CD14-positive monocyte (primary cell): ENCODE measurements at regions not wholly inside any gene's neighbourhood (a gene's known extent, or its start where the extent isn't known, plus 50 kb on each side); places are given as distances from the start of the nearest gene placed in this dataset.
"Not testable (repeated sequence)": the region's sequence is repeated elsewhere in the genome, so short reads cannot be mapped to it uniquely, and the experiment has no call there.

ENCODE experiments used
- DNase-seq, 3 donors: peaks; one replicate each; pipeline ENCODE4 v3.0.0-alpha.2; 2011 to 2022
- H2AFZ ChIP-seq: 2 replicates; pipeline ENCODE4 v1.6.0; 2012; ENCODE audit warnings: mild to moderate bottlenecking, low read depth, low read length, inconsistent platforms; ENCODE audit not compliant: insufficient read depth, poor library complexity, severe bottlenecking
- H3K27ac ChIP-seq, 2 donors: 1 replicate in 1 of 2; 2 replicates in 1 of 2; pipeline ENCODE4 v1.5.1; 2012 to 2013; ENCODE audit warnings: low read length in 2 of 2, control low read depth in 1 of 2, inconsistent platforms in 1 of 2, low read depth in 1 of 2, mild to moderate bottlenecking in 1 of 2
- H3K27me3 ChIP-seq, 2 donors: one replicate each; pipeline versions ENCODE4 v1.6.0 to v1.6.1; 2011 to 2013; ENCODE audit warnings: low read length in 2 of 2; ENCODE audit not compliant: control insufficient read depth in 2 of 2, insufficient read depth in 2 of 2
- H3K36me3 ChIP-seq, 2 donors: replicated peaks in 1 of 2; 1 replicate in 1 of 2; 2 replicates in 1 of 2; pipeline versions ENCODE4 v1.5.1 to v1.6.1; 2012 to 2013; ENCODE audit warnings: low read length in 2 of 2, control low read depth in 1 of 2, inconsistent platforms in 1 of 2, mild to moderate bottlenecking in 1 of 2; ENCODE audit not compliant: insufficient read depth in 2 of 2, control insufficient read depth in 1 of 2
- H3K4me1 ChIP-seq, 2 donors: 1 replicate in 1 of 2; 2 replicates in 1 of 2; pipeline versions ENCODE4 v1.5.1 to v1.6.1; 2012 to 2013; ENCODE audit warnings: low read length in 2 of 2, control low read depth in 1 of 2, inconsistent platforms in 1 of 2, mild to moderate bottlenecking in 1 of 2, moderate library complexity in 1 of 2; ENCODE audit not compliant: insufficient read depth in 2 of 2, control insufficient read depth in 1 of 2
- H3K4me2 ChIP-seq: replicated peaks from 2 replicates; pipeline ENCODE3; 2012; ENCODE audit warnings: low read length, moderate library complexity, mild to moderate bottlenecking; ENCODE audit not compliant: poor library complexity, severe bottlenecking; ENCODE audit errors: extremely low read depth
- H3K4me3 ChIP-seq, 3 experiments: fragments of 200-600 bp in 1 of 3; sonication (generic) in 1 of 3; replicated peaks in 1 of 3; 1 replicate in 2 of 3; 2 replicates in 1 of 3; pipeline ENCODE4 v1.5.1; 2011 to 2013; ENCODE audit warnings: low read length in 3 of 3, mild to moderate bottlenecking in 3 of 3, control low read depth in 2 of 3, low read depth in 2 of 3, inconsistent platforms in 1 of 3, moderate library complexity in 1 of 3
- H3K79me2 ChIP-seq: 2 replicates; pipeline ENCODE4 v1.6.0; 2012; ENCODE audit warnings: mild to moderate bottlenecking, control low read depth, inconsistent platforms, low read length, moderate library complexity; ENCODE audit not compliant: insufficient read depth
- H3K9ac ChIP-seq: 2 replicates; pipeline ENCODE4 v1.6.0; 2017; ENCODE audit warnings: low read length, mild to moderate bottlenecking; ENCODE audit not compliant: insufficient read depth, poor library complexity, severe bottlenecking
- H3K9me3 ChIP-seq, 2 donors: replicated peaks in 1 of 2; 1 replicate in 1 of 2; 2 replicates in 1 of 2; pipeline versions ENCODE4 v1.5.1 to v1.6.1; 2012 to 2013; ENCODE audit warnings: low read length in 2 of 2, control low read depth in 1 of 2; ENCODE audit not compliant: control insufficient read depth in 1 of 2, insufficient read depth in 1 of 2
- H4K20me1 ChIP-seq: 2 replicates; pipeline ENCODE4 v1.6.0; 2012; ENCODE audit warnings: mild to moderate bottlenecking, low read length, control low read depth, moderate library complexity; ENCODE audit not compliant: insufficient read depth
- H3K27ac Mint-ChIP-seq, 7 donors: one replicate each; pipeline ENCODE4 v1.8.0; 2020; ENCODE audit warnings: mild to moderate bottlenecking in 7 of 7, mixed read lengths in 7 of 7, moderate library complexity in 6 of 7, inconsistent platforms in 2 of 7
- H3K27me3 Mint-ChIP-seq, 3 donors: one replicate each; pipeline ENCODE4 v1.8.0; 2021 to 2022; ENCODE audit warnings: low read depth in 3 of 3, mild to moderate bottlenecking in 3 of 3, mixed read lengths in 3 of 3, moderate library complexity in 3 of 3, inconsistent platforms in 1 of 3
- H3K36me3 Mint-ChIP-seq, 2 donors: one replicate each; pipeline ENCODE4 v1.8.0; 2020; ENCODE audit warnings: mixed read lengths in 2 of 2, inconsistent platforms in 1 of 2, mild to moderate bottlenecking in 1 of 2
- H3K4me1 Mint-ChIP-seq: one replicate; pipeline ENCODE4 v1.8.0; 2020; ENCODE audit warnings: mild to moderate bottlenecking, mixed read lengths
- H3K4me3 Mint-ChIP-seq, 2 donors: one replicate each; pipeline ENCODE4 v1.8.0; 2020; ENCODE audit warnings: mild to moderate bottlenecking in 2 of 2, mixed read lengths in 2 of 2, moderate library complexity in 1 of 2
- H3K9me3 Mint-ChIP-seq, 7 donors: one replicate each; pipeline ENCODE4 v1.8.0; 2020 to 2022; ENCODE audit warnings: mixed read lengths in 7 of 7, mild to moderate bottlenecking in 6 of 7, moderate library complexity in 6 of 7, inconsistent platforms in 2 of 7
- CTCF ChIP-seq: fragments of 200-600 bp; IDR thresholded peaks from one replicate; pipeline ENCODE4 v1.8.0; 2022; ENCODE audit warnings: antibody characterized with exemption, mild to moderate bottlenecking
- WGBS: methylation state at CpG from one replicate; pipeline ENCODE4 v1.1.5; 2013; ENCODE audit warnings: missing lambda C conversion rate; ENCODE audit not compliant: insufficient coverage; 5-methylcytosine and 5-hydroxymethylcytosine counted together
- intact Hi-C, 2 donors: fragments of 100-400 bp; cut with micrococcal nuclease; formaldehyde crosslinking; loops; one replicate each; pipeline versions ENCODE4 v1.15.0 to v1.15.1; 2023

DNA sequence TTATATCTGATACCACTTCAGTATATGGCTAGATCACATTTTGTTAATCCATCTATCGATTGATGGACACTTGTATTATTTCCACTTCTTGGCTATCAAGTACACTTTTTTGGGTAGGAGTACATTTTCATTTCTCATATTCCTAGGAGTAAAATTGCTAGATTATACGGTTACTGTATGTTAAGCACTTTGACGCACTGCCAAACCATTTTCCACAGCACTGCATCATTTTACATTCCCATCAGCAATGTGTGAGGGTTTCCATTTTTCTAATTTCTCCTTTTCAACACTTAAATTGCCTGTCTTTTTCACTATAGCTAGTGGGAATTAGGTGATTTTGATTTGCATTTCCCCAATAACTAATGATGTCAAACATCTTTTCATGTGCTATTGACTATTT lies 179.3 kb upstream of the B3GAT1 start:
- H3K4me2 ChIP-seq = no peak overlapping the region

GRCh38 chr11:134589129-134589528 lies 177.1 kb upstream of the B3GAT1 start:
- Mint-ChIP-seq H3K4me1 (peaks cover 27% of the 10 kb centered on the region), H3K36me3 (no peaks in the 10 kb centered on the region), H3K9me3 (peaks cover 0 to 2% (median 0%) of the 10 kb centered on the region in 7 donors), H3K27ac (no peak overlapping the region), H3K4me3 (no peak overlapping the region), H3K27me3 (peaks cover 11 to 23% (median 23%) of the 10 kb centered on the region in 3 donors)
- H3K79me2 ChIP-seq = no peaks in the 10 kb centered on the region
- no peak for TF ChIP-seq CTCF
- no peak overlapping the region for H3K9ac ChIP-seq
- no peak overlapping the region for H3K4me2 ChIP-seq
- no peaks in the 10 kb centered on the region for H3K9me3 ChIP-seq
- peaks cover 0 to 23% of the 10 kb centered on the region in 2 donors for H3K27me3 ChIP-seq
- no peak overlapping the region for H3K4me3 ChIP-seq
- H2AFZ ChIP-seq = no peak overlapping the region
- H4K20me1 ChIP-seq = no peaks in the 10 kb centered on the region
- no peak for DNase-seq
- no peaks in the 10 kb centered on the region for H3K36me3 ChIP-seq
- intact Hi-C loops = no loop called here
- 52% methylated on average over 4 of the region's 5 CpGs for WGBS
- no peak overlapping the region for H3K27ac ChIP-seq
- peaks cover 24 to 38% of the 10 kb centered on the region in 2 donors for H3K4me1 ChIP-seq

More for the DNA sequence above, 179.3 kb upstream of the B3GAT1 start:
- H3K27me3 Mint-ChIP-seq = peaks cover 7 to 11% (median 8%) of the 10 kb centered on the region in 3 donors
- no peak for DNase-seq
- WGBS = no CpG with 5 or more reads among the region's 3 CpGs
- TF ChIP-seq CTCF = no peak
- no peak overlapping the region for H3K27ac ChIP-seq
- intact Hi-C loops = no loop called here
- peaks cover 0 to 6% (median 0%) of the 10 kb centered on the region in 7 donors for H3K9me3 Mint-ChIP-seq
- no peak overlapping the region for H3K9ac ChIP-seq
- H3K4me1 Mint-ChIP-seq = peaks cover 14% of the 10 kb centered on the region
- H3K4me1 ChIP-seq = peaks cover 12 to 19% of the 10 kb centered on the region in 2 donors
- H3K9me3 ChIP-seq = no peaks in the 10 kb centered on the region
- H3K27ac Mint-ChIP-seq = no peak overlapping the region
- H4K20me1 ChIP-seq = no peaks in the 10 kb centered on the region
- no peaks in the 10 kb centered on the region for H3K36me3 ChIP-seq
- no peaks in the 10 kb centered on the region for H3K79me2 ChIP-seq
- no peak overlapping the region for H2AFZ ChIP-seq
- no peak overlapping the region for H3K4me3 ChIP-seq
- no peak overlapping the region for H3K4me3 Mint-ChIP-seq
- peaks cover 0 to 18% of the 10 kb centered on the region in 2 donors for H3K27me3 ChIP-seq
- H3K36me3 Mint-ChIP-seq = no peaks in the 10 kb centered on the region

- H2AFZ ChIP-seq, H3K9me3 Mint-ChIP-seq, H3K27ac ChIP-seq, H3K4me3 ChIP-seq, H3K4me3 Mint-ChIP-seq, DNase-seq, H3K79me2 ChIP-seq, H3K9ac ChIP-seq, H3K36me3 ChIP-seq, H3K4me2 ChIP-seq, H3K27ac Mint-ChIP-seq, H4K20me1 ChIP-seq, intact Hi-C loops, H3K9me3 ChIP-seq, H3K36me3 Mint-ChIP-seq: not testable (repeated sequence)
- Histone ChIP-seq H3K27me3 (peaks cover 0 to 23% of the 10 kb centered on the region in 2 donors), H3K4me1 (peaks cover 29 to 44% of the 10 kb centered on the region in 2 donors)
- Mint-ChIP-seq H3K27me3 (peaks cover 16 to 25% (median 23%) of the 10 kb centered on the region in 3 donors), H3K4me1 (peaks cover 32% of the 10 kb centered on the region)
- WGBS = 93% methylated on average over 19 of the region's 20 CpGs
These were observed 176.5 kb upstream of the B3GAT1 start for GRCh38 chr11:134588460-134589110.
